ENCODE measurements at regions not wholly inside any gene's neighbourhood (a gene's known extent, or its start where the extent isn't known, plus 50 kb on each side); places are given as distances from the start of the nearest gene placed in this dataset.
A peak's percentile ranks its signal among the peaks of the same experiment; 100 is the strongest.

DNA sequence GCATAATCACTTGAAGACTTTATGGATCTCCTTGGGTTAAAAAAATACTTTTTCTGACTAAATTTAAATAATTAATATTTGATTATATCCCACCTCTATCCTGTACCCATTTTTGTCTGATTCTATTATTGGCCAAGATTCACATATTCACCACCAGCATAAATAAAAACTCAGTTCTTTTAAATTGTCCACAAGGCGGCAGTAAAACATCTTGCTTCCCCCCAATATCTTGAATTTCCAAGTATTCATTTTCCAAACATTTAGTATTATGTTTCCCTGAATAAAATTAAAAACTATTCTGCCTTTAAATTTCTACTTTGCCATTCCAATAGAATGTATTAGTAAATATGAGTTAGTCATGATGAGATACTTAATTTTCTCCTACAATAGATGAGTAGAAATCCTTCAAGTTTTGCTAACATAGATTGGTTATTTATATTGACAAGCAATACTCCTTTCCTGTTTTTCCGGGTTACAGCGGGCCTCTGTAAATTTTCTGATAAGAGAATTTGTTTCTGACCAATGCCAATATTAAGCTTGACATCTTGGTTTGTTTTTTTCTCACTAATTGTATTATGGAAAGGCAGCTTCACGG is 218.7 kb upstream of the MDFIC2 start:
- TF ChIP-seq CREB5 (CRISPR knock-in tag; IDR thresholded peaks at IDR 0.05; ENCODE audit: low read depth) (no peak), PPARA (CRISPR knock-in tag; IDR thresholded peaks at IDR 0.05; ENCODE audit: borderline replicate concordance) (no peak), ZNF8 (CRISPR knock-in tag; IDR thresholded peaks at IDR 0.05) (no peak), ARNTL (CRISPR knock-in tag; IDR thresholded peaks at IDR 0.05; ENCODE audit: borderline replicate concordance, low read depth) (no peak), GLIS3 (CRISPR knock-in tag; IDR thresholded peaks at IDR 0.05) (no peak), OSR1 (CRISPR knock-in tag; IDR thresholded peaks at IDR 0.05) (no peak), RARB (CRISPR knock-in tag; IDR thresholded peaks at IDR 0.05) (no peak), ZC3H10 (CRISPR knock-in tag; IDR thresholded peaks at IDR 0.05) (no peak), TSHZ2 (CRISPR knock-in tag; IDR thresholded peaks at IDR 0.05) (no peak), BACH2 (CRISPR knock-in tag; IDR thresholded peaks at IDR 0.05; ENCODE audit: borderline replicate concordance) (no peak), PATZ1 (CRISPR knock-in tag; IDR thresholded peaks at IDR 0.05; ENCODE audit: borderline replicate concordance) (no peak), CSDC2 (CRISPR knock-in tag; IDR thresholded peaks at IDR 0.05) (no peak), TOX (CRISPR knock-in tag; IDR thresholded peaks at IDR 0.05; ENCODE audit: borderline replicate concordance) (no peak), ESRRG (CRISPR knock-in tag; IDR thresholded peaks at IDR 0.05) (no peak), TCF4 (CRISPR knock-in tag; IDR thresholded peaks at IDR 0.05; ENCODE audit: borderline replicate concordance) (no peak), ZFP30 (CRISPR knock-in tag; IDR thresholded peaks at IDR 0.05) (no peak)
- TF ChIP-seq, protein P1, sequence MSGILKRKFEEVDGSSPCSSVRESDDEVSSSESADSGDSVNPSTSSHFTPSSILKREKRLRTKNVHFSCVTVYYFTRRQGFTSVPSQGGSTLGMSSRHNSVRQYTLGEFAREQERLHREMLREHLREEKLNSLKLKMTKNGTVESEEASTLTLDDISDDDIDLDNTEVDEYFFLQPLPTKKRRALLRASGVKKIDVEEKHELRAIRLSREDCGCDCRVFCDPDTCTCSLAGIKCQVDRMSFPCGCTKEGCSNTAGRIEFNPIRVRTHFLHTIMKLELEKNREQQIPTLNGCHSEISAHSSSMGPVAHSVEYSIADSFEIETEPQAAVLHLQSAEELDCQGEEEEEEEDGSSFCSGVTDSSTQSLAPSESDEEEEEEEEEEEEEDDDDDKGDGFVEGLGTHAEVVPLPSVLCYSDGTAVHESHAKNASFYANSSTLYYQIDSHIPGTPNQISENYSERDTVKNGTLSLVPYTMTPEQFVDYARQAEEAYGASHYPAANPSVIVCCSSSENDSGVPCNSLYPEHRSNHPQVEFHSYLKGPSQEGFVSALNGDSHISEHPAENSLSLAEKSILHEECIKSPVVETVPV (CRISPR knock-in tag; IDR thresholded peaks at IDR 0.05) = no peak
- peak; percentile 55; the same call in 2 of the 3 replicates for ATAC-seq

- ATAC-seq = no peak
- TF ChIP-seq GLIS3 (CRISPR knock-in tag; IDR thresholded peaks at IDR 0.05) (no peak), BACH2 (CRISPR knock-in tag; IDR thresholded peaks at IDR 0.05; ENCODE audit: borderline replicate concordance) (no peak), TOX (CRISPR knock-in tag; IDR thresholded peaks at IDR 0.05; ENCODE audit: borderline replicate concordance) (no peak), POU6F1 (CRISPR knock-in tag; IDR thresholded peaks at IDR 0.05; ENCODE audit: borderline replicate concordance, low read depth) (no peak), ESRRG (CRISPR knock-in tag; IDR thresholded peaks at IDR 0.05) (no peak), ISL1 (CRISPR knock-in tag; IDR thresholded peaks at IDR 0.05) (no peak), TCF4 (CRISPR knock-in tag; IDR thresholded peaks at IDR 0.05; ENCODE audit: borderline replicate concordance) (no peak), RARB (CRISPR knock-in tag; IDR thresholded peaks at IDR 0.05) (no peak), ZNF70 (CRISPR knock-in tag; IDR thresholded peaks at IDR 0.05) (no peak), ZC3H10 (CRISPR knock-in tag; IDR thresholded peaks at IDR 0.05) (no peak), PPARA (CRISPR knock-in tag; IDR thresholded peaks at IDR 0.05; ENCODE audit: borderline replicate concordance) (no peak), PATZ1 (CRISPR knock-in tag; IDR thresholded peaks at IDR 0.05; ENCODE audit: borderline replicate concordance) (no peak), CREB5 (CRISPR knock-in tag; IDR thresholded peaks at IDR 0.05; ENCODE audit: low read depth) (no peak)
- TF ChIP-seq, protein P1 (CRISPR knock-in tag; IDR thresholded peaks at IDR 0.05) = no peak
Observed at GRCh38 chr3:70530626-70531025, 218.2 kb upstream of the MDFIC2 start.
